ENCODE measurements at regions not wholly inside any gene's neighbourhood (a gene's known extent, or its start where the extent isn't known, plus 50 kb on each side); places are given as distances from the start of the nearest gene placed in this dataset.
"Not testable (repeated sequence)": the region's sequence is repeated elsewhere in the genome, so short reads cannot be mapped to it uniquely, and the experiment has no call there.

GRCh38 chr4:77308843-77309242 lies 151.8 kb downstream of the CCNG2 start:
- DNase-seq, result peak; percentile 67 to 73

- no peak for DNase-seq
Observed at GRCh38 chr4:77309496-77309895, 152.5 kb downstream of the CCNG2 start.

GRCh38 chr4:77310931-77311330 lies 153.9 kb downstream of the CCNG2 start:
- DNase-seq, result no peak

- no peak for DNase-seq
Observed at GRCh38 chr4:77314697-77315096, 157.7 kb downstream of the CCNG2 start.

GRCh38 chr4:77327151-77327550 lies 170.1 kb downstream of the CCNG2 start:
- DNase-seq, result no peak

GRCh38 chr4:77332696-77333270 lies 175.8 kb downstream of the CCNG2 start:
- no peak for DNase-seq

GRCh38 chr4:77336411-77337142 lies 179.6 kb downstream of the CCNG2 start:
- DNase-seq, result no peak

- no peak for DNase-seq
Observed at GRCh38 chr4:77342170-77342810, 185.3 kb downstream of the CCNG2 start.

- DNase-seq, result no peak
Observed at GRCh38 chr4:77344001-77344400, 187.0 kb downstream of the CCNG2 start.

- DNase-seq, result no peak
Observed at GRCh38 chr4:77344784-77345183, 187.8 kb downstream of the CCNG2 start.

- DNase-seq, result no peak
Observed at GRCh38 chr4:77347351-77347966, 190.5 kb downstream of the CCNG2 start.

- DNase-seq, result no peak
Observed at GRCh38 chr4:77348815-77349214, 191.8 kb downstream of the CCNG2 start.

GRCh38 chr4:77349364-77349763 lies 192.4 kb downstream of the CCNG2 start:
- no peak for DNase-seq

- DNase-seq, result no peak
Observed at GRCh38 chr4:77349796-77350195, 192.8 kb downstream of the CCNG2 start.

- no peak for DNase-seq
Observed at GRCh38 chr4:77352192-77352591, 195.2 kb downstream of the CCNG2 start.

- DNase-seq, result not testable (repeated sequence)
Observed at GRCh38 chr4:77353724-77354315, 196.8 kb downstream of the CCNG2 start.

- no peak for DNase-seq
Observed at GRCh38 chr4:77354550-77354949, 197.5 kb downstream of the CCNG2 start.

- DNase-seq, result no peak
Observed at GRCh38 chr4:77355731-77356130, 198.7 kb downstream of the CCNG2 start.

GRCh38 chr4:77358315-77358928 lies 201.4 kb downstream of the CCNG2 start:
- DNase-seq, result peak; percentile 37 to 76

GRCh38 chr4:77360451-77360850 lies 203.4 kb downstream of the CCNG2 start:
- no peak for DNase-seq

- not testable (repeated sequence) for DNase-seq
Observed at GRCh38 chr4:77366876-77367275, 209.9 kb downstream of the CCNG2 start.

GRCh38 chr4:77367638-77368037 lies 210.6 kb downstream of the CCNG2 start:
- DNase-seq, result no peak

- DNase-seq, result no peak
Observed at GRCh38 chr4:77372375-77372774, 215.4 kb downstream of the CCNG2 start.
